GM12878 (cell line): ENCODE measurements at regions not wholly inside any gene's neighbourhood (a gene's known extent, or its start where the extent isn't known, plus 50 kb on each side); places are given as distances from the start of the nearest gene placed in this dataset.

Experiments
- ATAC-seq: fragments of 200-7000 bp; cut with Tn5 transposase; 3 replicates; pipeline ENCODE4 v1.9.1; 2020; ENCODE audit warnings: mild to moderate bottlenecking, moderate library complexity
- BruUV-seq: library from RNA; stranded (reverse); fragments of 400-500 nt; replicated peaks from 2 replicates; lab custom pipeline; 2021; lab: Mats Ljungman, UMichigan
- CTCF ChIA-PET: fragments of 300-600 bp; sonication (Branson Sonifier 250); formaldehyde crosslinking; extraction: SDS; loops from one replicate; lab custom pipeline; 2021; ENCODE audit warnings: inconsistent platforms; lab: Yijun Ruan, JAX
- POLR2A ChIA-PET: fragments of 350-600 bp; formaldehyde crosslinking; extraction: SDS; loops from one replicate; lab custom pipeline; 2021; ENCODE audit warnings: inconsistent platforms; lab: Charles Lee
- RAD21 ChIA-PET: fragments of 300-600 bp; sonication (Branson Sonifier 250); formaldehyde crosslinking; loops from one replicate; lab custom pipeline; 2023; ENCODE audit warnings: antibody characterized with exemption; ENCODE audit not compliant: unreplicated experiment; lab: Charles Lee
- SMC1A ChIA-PET: fragments of 300-600 bp; sonication (Branson Sonifier 250); formaldehyde crosslinking; loops from one replicate; lab custom pipeline; 2023; ENCODE audit not compliant: unreplicated experiment, uncharacterized antibody; lab: Charles Lee
- DNase-seq: peaks from one replicate; pipeline ENCODE4 v3.0.0-alpha.2; 2011; ENCODE audit warnings: low read depth, low spot score
- FAIRE-seq: peaks from 3 replicates; lab custom pipeline; 2011; peaks lifted over from hg19 to GRCh38; lab: Jason Lieb, UNC
- H2AFZ ChIP-seq: 2 replicates; pipeline ENCODE4 v1.6.0; 2011; ENCODE audit warnings: low read depth, low read length, control low read depth; ENCODE audit not compliant: control insufficient read depth
- H3K27ac ChIP-seq: 2 replicates; pipeline ENCODE4 v1.5.1; 2011; ENCODE audit warnings: control low read depth; ENCODE audit not compliant: control insufficient read depth, insufficient read depth
- H3K27me3 ChIP-seq, 2 experiments: replicated peaks in 1 of 2; 2 replicates each; pipeline versions ENCODE4 v1.6.0 to v1.6.1; 2011; ENCODE audit warnings: low read length in 1 of 2; ENCODE audit not compliant: control insufficient read depth in 2 of 2, insufficient read depth in 2 of 2
- H3K36me3 ChIP-seq, 2 experiments: 2 replicates each; pipeline ENCODE4 v1.5.1; 2011; ENCODE audit warnings: low read length in 1 of 2; ENCODE audit not compliant: control insufficient read depth in 2 of 2, insufficient read depth in 2 of 2
- H3K4me1 ChIP-seq: 2 replicates; pipeline ENCODE4 v1.6.1; 2011; ENCODE audit warnings: mild to moderate bottlenecking, low read length, moderate library complexity, mixed read lengths; ENCODE audit not compliant: control insufficient read depth, insufficient read depth
- H3K4me2 ChIP-seq: 2 replicates; pipeline ENCODE4 v1.6.0; 2011; ENCODE audit warnings: control low read depth; ENCODE audit not compliant: control insufficient read depth, insufficient read depth
- H3K4me3 ChIP-seq: fragments of 200-600 bp; sonication (generic); 2 replicates; pipeline ENCODE4 v1.5.1; 2016
- H3K79me2 ChIP-seq: 2 replicates; pipeline ENCODE4 v1.6.0; 2011; ENCODE audit warnings: low read length; ENCODE audit not compliant: control insufficient read depth, insufficient read depth
- H3K9ac ChIP-seq: 2 replicates; pipeline ENCODE4 v1.8.0; 2011; ENCODE audit warnings: low read length, control low read depth, mixed read lengths; ENCODE audit not compliant: control insufficient read depth, insufficient read depth
- H3K9me3 ChIP-seq: replicated peaks from 3 replicates; pipeline ENCODE4 v1.5.1; 2011; ENCODE audit warnings: mild to moderate bottlenecking, low read length; ENCODE audit not compliant: control insufficient read depth, insufficient read depth
- H4K20me1 ChIP-seq: 2 replicates; pipeline ENCODE4 v1.6.0; 2011; ENCODE audit not compliant: control insufficient read depth, insufficient read depth
- BCL11A ChIP-seq: IDR thresholded peaks from 2 replicates; pipeline ENCODE4 v1.6.1; 2011; ENCODE audit warnings: low read depth, low read length
- GATAD2B ChIP-seq: fragments of 450-650 bp; conservative IDR thresholded peaks from 2 replicates; pipeline ENCODE4 v1.6.1; 2017; ENCODE audit warnings: low read depth, mild to moderate bottlenecking, moderate library complexity
- IKZF1 ChIP-seq: fragments of 450-650 bp; conservative IDR thresholded peaks from 2 replicates; pipeline ENCODE4 v1.6.1; 2017; ENCODE audit warnings: antibody characterized with exemption, mild to moderate bottlenecking
- JUND ChIP-seq: IDR thresholded peaks from 2 replicates; pipeline ENCODE4 v1.6.1; 2012; ENCODE audit warnings: low read depth, mild to moderate bottlenecking, low read length, improper control_type of control experiment, moderate library complexity
- KAT2A ChIP-seq: conservative IDR thresholded peaks from 2 replicates; pipeline ENCODE4 v1.6.1; 2011; ENCODE audit warnings: low read depth, low read length; ENCODE audit not compliant: control insufficient read depth
- KLF5 ChIP-seq: fragments of 450-650 bp; IDR thresholded peaks from 2 replicates; pipeline ENCODE4 v1.6.1; 2014; ENCODE audit warnings: mild to moderate bottlenecking; ENCODE audit not compliant: partially characterized antibody
- NR2C1 ChIP-seq: fragments of 450-650 bp; IDR thresholded peaks from 2 replicates; pipeline ENCODE4 v1.6.1; 2017; ENCODE audit warnings: antibody characterized with exemption, mild to moderate bottlenecking, moderate library complexity
- SMC3 ChIP-seq: IDR thresholded peaks from 2 replicates; pipeline ENCODE4 v1.6.1; 2011; ENCODE audit warnings: low read length, improper control_type of control experiment, borderline replicate concordance
- ZBTB11 ChIP-seq: fragments of 450-650 bp; formaldehyde crosslinking; IDR thresholded peaks from 2 replicates; pipeline ENCODE4 v1.5.0; 2022; ENCODE audit warnings: mild to moderate bottlenecking, missing genetic modification characterization
- ZNF384 ChIP-seq: IDR thresholded peaks from 2 replicates; pipeline ENCODE4 v1.6.1; 2012; ENCODE audit warnings: low read depth, mild to moderate bottlenecking, low read length, improper control_type of control experiment, borderline replicate concordance
- WGBS: methylation state at CpG from one replicate; pipeline ENCODE4 v1.1.6; 2016; ENCODE audit warnings: low lambda C conversion rate; ENCODE audit not compliant: insufficient replicate concordance, insufficient coverage; ENCODE audit errors: missing lambda C conversion rate; 5-methylcytosine and 5-hydroxymethylcytosine counted together
- in situ Hi-C: fragments of 300-500 bp; cut with MboI; formaldehyde crosslinking; loops from 9 replicates; pipeline ENCODE4 v1.14.3; 2018; ENCODE audit warnings: mixed read lengths
- intact Hi-C: fragments of 100-400 bp; cut with micrococcal nuclease; formaldehyde crosslinking; loops from one replicate; pipeline ENCODE4 v1.14.2; 2022; ENCODE audit not compliant: unreplicated experiment
- TF ChIP-seq, protein P1 (sequence below): fragments of 450-650 bp; IDR thresholded peaks from 2 replicates; pipeline ENCODE4 v1.6.1; 2018; ENCODE audit warnings: mild to moderate bottlenecking, low read depth, moderate library complexity; ENCODE audit not compliant: partially characterized antibody
- TF ChIP-seq, protein P2 (sequence below): fragments of 450-650 bp; IDR thresholded peaks from 2 replicates; pipeline ENCODE4 v1.6.1; 2017; ENCODE audit warnings: mild to moderate bottlenecking
- TF ChIP-seq, protein P3 (sequence below): fragments of 450-650 bp; IDR thresholded peaks from 2 replicates; pipeline ENCODE4 v1.6.1; 2017; ENCODE audit warnings: low read depth, mild to moderate bottlenecking, moderate library complexity
- TF ChIP-seq, protein P4 (sequence below): IDR thresholded peaks from 2 replicates; pipeline ENCODE4 v1.6.1; 2011; ENCODE audit warnings: low read depth, low read length, improper control_type of control experiment, borderline replicate concordance

DNA sequence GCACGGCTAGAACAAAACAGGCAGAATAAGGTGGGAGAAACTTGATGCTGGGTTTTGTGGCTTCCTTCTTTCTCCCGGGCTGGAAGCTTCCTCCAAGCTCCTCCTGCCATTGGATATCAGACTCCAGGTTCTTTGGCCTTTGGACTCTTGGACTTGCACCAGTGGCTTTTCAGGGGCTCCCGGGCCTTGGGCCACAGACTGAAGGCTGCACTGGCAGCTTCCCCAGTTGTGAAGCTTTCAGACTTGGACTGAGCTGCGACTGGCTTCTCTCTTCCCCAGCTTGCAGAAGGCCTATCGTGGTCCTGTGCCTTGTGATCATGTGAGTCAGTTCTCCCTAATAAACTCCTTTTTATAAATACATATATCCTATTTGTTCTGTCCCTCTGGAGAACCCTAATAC is 364.4 kb downstream of the DNAH5 start:
- no peak for DNase-seq
- Histone ChIP-seq H3K36me3 (no peaks in the 10 kb centered on the region), H2AFZ (no peak overlapping the region), H3K79me2 (no peaks in the 10 kb centered on the region), H3K4me3 (no peak overlapping the region), H3K9ac (no peak overlapping the region), H3K9me3 (no peaks in the 10 kb centered on the region), H3K27ac (no peak overlapping the region), H3K4me1 (no peaks in the 10 kb centered on the region), H3K27me3 (no peaks in the 10 kb centered on the region), H3K4me2 (no peak overlapping the region), H4K20me1 (no peaks in the 10 kb centered on the region)
- in situ Hi-C loops (no loop called here), intact Hi-C loops (no loop called here)
- FAIRE-seq = no peak
- ChIA-PET POLR2A (interaction anchor here (0.6 kb wide), 1 partner anchor 456 kb away, joined by 3 read pairs; no protein-coding TSS in a partner anchor), RAD21 (no interaction called here), SMC1A (interaction anchor here (0.7 kb wide), 1 partner anchor 10 kb away, joined by 3 read pairs; no protein-coding TSS in a partner anchor), CTCF (no interaction called here)
- no TSS peak for BruUV-seq
- 9% methylated on average over 5 of the region's 5 CpGs for WGBS
- no peak for ATAC-seq
- TF ChIP-seq KLF5 (no peak), ZBTB11 (CRISPR knock-in tag) (no peak), NR2C1 (no peak), KAT2A (no peak), IKZF1 (no peak), ZNF384 (no peak), SMC3 (no peak), GATAD2B (no peak), BCL11A (no peak), JUND (no peak)
- TF ChIP-seq, protein P1, sequence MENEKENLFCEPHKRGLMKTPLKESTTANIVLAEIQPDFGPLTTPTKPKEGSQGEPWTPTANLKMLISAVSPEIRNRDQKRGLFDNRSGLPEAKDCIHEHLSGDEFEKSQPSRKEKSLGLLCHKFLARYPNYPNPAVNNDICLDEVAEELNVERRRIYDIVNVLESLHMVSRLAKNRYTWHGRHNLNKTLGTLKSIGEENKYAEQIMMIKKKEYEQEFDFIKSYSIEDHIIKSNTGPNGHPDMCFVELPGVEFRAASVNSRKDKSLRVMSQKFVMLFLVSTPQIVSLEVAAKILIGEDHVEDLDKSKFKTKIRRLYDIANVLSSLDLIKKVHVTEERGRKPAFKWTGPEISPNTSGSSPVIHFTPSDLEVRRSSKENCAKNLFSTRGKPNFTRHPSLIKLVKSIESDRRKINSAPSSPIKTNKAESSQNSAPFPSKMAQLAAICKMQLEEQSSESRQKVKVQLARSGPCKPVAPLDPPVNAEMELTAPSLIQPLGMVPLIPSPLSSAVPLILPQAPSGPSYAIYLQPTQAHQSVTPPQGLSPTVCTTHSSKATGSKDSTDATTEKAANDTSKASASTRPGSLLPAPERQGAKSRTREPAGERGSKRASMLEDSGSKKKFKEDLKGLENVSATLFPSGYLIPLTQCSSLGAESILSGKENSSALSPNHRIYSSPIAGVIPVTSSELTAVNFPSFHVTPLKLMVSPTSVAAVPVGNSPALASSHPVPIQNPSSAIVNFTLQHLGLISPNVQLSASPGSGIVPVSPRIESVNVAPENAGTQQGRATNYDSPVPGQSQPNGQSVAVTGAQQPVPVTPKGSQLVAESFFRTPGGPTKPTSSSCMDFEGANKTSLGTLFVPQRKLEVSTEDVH = no peak
- TF ChIP-seq, protein P2, sequence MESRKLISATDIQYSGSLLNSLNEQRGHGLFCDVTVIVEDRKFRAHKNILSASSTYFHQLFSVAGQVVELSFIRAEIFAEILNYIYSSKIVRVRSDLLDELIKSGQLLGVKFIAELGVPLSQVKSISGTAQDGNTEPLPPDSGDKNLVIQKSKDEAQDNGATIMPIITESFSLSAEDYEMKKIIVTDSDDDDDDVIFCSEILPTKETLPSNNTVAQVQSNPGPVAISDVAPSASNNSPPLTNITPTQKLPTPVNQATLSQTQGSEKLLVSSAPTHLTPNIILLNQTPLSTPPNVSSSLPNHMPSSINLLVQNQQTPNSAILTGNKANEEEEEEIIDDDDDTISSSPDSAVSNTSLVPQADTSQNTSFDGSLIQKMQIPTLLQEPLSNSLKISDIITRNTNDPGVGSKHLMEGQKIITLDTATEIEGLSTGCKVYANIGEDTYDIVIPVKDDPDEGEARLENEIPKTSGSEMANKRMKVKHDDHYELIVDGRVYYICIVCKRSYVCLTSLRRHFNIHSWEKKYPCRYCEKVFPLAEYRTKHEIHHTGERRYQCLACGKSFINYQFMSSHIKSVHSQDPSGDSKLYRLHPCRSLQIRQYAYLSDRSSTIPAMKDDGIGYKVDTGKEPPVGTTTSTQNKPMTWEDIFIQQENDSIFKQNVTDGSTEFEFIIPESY = no peak
- TF ChIP-seq, protein P3, sequence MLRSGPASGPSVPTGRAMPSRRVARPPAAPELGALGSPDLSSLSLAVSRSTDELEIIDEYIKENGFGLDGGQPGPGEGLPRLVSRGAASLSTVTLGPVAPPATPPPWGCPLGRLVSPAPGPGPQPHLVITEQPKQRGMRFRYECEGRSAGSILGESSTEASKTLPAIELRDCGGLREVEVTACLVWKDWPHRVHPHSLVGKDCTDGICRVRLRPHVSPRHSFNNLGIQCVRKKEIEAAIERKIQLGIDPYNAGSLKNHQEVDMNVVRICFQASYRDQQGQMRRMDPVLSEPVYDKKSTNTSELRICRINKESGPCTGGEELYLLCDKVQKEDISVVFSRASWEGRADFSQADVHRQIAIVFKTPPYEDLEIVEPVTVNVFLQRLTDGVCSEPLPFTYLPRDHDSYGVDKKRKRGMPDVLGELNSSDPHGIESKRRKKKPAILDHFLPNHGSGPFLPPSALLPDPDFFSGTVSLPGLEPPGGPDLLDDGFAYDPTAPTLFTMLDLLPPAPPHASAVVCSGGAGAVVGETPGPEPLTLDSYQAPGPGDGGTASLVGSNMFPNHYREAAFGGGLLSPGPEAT = no peak
- TF ChIP-seq, protein P4, sequence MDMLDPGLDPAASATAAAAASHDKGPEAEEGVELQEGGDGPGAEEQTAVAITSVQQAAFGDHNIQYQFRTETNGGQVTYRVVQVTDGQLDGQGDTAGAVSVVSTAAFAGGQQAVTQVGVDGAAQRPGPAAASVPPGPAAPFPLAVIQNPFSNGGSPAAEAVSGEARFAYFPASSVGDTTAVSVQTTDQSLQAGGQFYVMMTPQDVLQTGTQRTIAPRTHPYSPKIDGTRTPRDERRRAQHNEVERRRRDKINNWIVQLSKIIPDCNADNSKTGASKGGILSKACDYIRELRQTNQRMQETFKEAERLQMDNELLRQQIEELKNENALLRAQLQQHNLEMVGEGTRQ = no peak
